Liver (tissue), 3 donors: ENCODE measurements at regions not wholly inside any gene's neighbourhood (a gene's known extent, or its start where the extent isn't known, plus 50 kb on each side); places are given as distances from the start of the nearest gene placed in this dataset.

Experiments used
- CTCF ChIP-seq: fragments of 150-350 bp; IDR thresholded peaks from 2 replicates; pipeline ENCODE4 v1.5.1; 2017; ENCODE audit warnings: improper control_type of control experiment, low read depth, low read length; ENCODE audit not compliant: missing input control
- EGR1 ChIP-seq, 2 donors: IDR thresholded peaks; 2 replicates each; pipeline ENCODE4 v1.6.1; 2016 to 2018; ENCODE audit warnings: antibody characterized with exemption in 2 of 2, low read depth in 2 of 2
- FOXA2 ChIP-seq: IDR thresholded peaks from 2 replicates; pipeline ENCODE4 v1.6.1; 2016; ENCODE audit warnings: antibody characterized with exemption
- GABPA ChIP-seq, 2 donors: IDR thresholded peaks in 1 of 2; conservative IDR thresholded peaks in 1 of 2; 2 replicates each; pipeline ENCODE4 v1.6.1; 2016; ENCODE audit warnings: antibody characterized with exemption in 2 of 2, mild to moderate bottlenecking in 1 of 2, moderate library complexity in 1 of 2
- HNF4A ChIP-seq, 2 donors: conservative IDR thresholded peaks; 2 replicates each; pipeline ENCODE4 v1.6.1; 2016; ENCODE audit warnings: antibody characterized with exemption in 2 of 2, mild to moderate bottlenecking in 2 of 2
- MAX ChIP-seq: IDR thresholded peaks from 2 replicates; pipeline ENCODE4 v1.6.1; 2016; ENCODE audit warnings: antibody characterized with exemption
- REST ChIP-seq: IDR thresholded peaks from 2 replicates; pipeline ENCODE4 v1.6.1; 2016; ENCODE audit warnings: antibody characterized with exemption, mild to moderate bottlenecking
- TAF1 ChIP-seq: conservative IDR thresholded peaks from 2 replicates; pipeline ENCODE4 v1.6.1; 2016; ENCODE audit warnings: antibody characterized with exemption, mild to moderate bottlenecking
- donor health status: healthy.
- donor health status: healthy.

DNA sequence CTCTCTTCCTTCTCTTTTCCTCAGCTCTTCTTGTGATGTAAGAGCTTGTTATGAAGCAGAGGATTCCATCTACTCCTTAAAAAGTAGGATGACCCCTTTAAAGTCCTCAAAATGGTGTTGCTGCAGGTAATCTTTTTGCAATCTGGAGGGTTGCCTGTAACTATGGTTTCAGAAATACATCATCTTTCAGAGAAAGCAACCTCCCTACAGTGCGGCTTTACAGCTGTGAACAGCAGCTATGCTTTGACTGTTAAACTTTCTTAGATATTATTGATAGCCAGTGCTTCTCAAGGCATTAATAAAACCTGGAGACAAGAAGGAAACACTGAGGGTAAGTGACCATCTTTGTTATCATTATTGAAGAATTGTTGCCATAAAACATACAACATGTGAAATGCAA, 86.6 kb upstream of the MDFIC start:
- no peak for TF ChIP-seq CTCF
- TF ChIP-seq EGR1 (IDR thresholded peaks at IDR 0.05; ENCODE audit: low read depth in 2 of 2), result no peak
- TF ChIP-seq REST, result no peak
- no peak for TF ChIP-seq FOXA2
- no peak for TF ChIP-seq MAX
- no peak for TF ChIP-seq GABPA (IDR thresholded peaks at IDR 0.05 in 1 of 2, conservative IDR thresholded peaks at IDR 0.05 in 1 of 2)
- no peak for TF ChIP-seq HNF4A (conservative IDR thresholded peaks at IDR 0.05)
- no peak for TF ChIP-seq TAF1
